Nephron progenitor cell (in vitro differentiated cells): ENCODE measurements at regions not wholly inside any gene's neighbourhood (a gene's known extent, or its start where the extent isn't known, plus 50 kb on each side); places are given as distances from the start of the nearest gene placed in this dataset.

Experiments
- DNase-seq: peaks from one replicate; pipeline ENCODE4 v3.0.0; 2021
- H3K27ac Mint-ChIP-seq: 2 replicates; pipeline ENCODE4 v1.8.0; 2021; ENCODE audit warnings: mild to moderate bottlenecking, moderate library complexity, mixed read lengths
- H3K27me3 Mint-ChIP-seq: 2 replicates; pipeline ENCODE4 v1.8.0; 2021; ENCODE audit warnings: mild to moderate bottlenecking, low read depth, mixed read lengths; ENCODE audit not compliant: poor library complexity
- H3K36me3 Mint-ChIP-seq: 2 replicates; pipeline ENCODE4 v1.8.0; 2021; ENCODE audit warnings: low read depth, mixed read lengths
- H3K4me1 Mint-ChIP-seq: 2 replicates; pipeline ENCODE4 v1.8.0; 2021; ENCODE audit warnings: mixed read lengths
- H3K4me3 Mint-ChIP-seq: 2 replicates; pipeline ENCODE4 v1.8.0; 2021; ENCODE audit warnings: mild to moderate bottlenecking, moderate library complexity, mixed read lengths
- H3K9me3 Mint-ChIP-seq: 2 replicates; pipeline ENCODE4 v1.8.0; 2021; ENCODE audit warnings: mild to moderate bottlenecking, moderate library complexity, mixed read lengths
- TF ChIP-seq, protein P1 (sequence below): fragments of 200-600 bp; sonication (generic); IDR thresholded peaks from 2 replicates; pipeline ENCODE4 v1.5.0; 2021; ENCODE audit warnings: antibody characterized with exemption

DNA sequence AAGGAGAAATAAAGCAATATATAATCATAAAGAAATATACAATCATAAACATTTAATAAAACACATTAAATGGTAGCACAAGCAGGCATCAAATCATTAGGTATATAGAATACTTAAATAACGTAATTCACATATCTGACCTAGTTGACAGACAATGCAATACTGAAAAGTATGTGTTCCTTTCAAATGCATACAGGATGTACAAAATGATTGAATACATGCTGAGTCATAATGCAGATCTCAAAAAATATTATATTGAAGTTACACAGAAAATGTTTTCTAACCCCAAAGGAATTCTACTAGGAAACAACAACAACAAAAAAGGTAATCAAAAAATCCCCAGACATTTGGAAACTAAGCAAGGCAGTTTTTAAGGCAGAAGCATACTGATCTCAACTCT, 1072.0 kb upstream of the INTU start:
- TF ChIP-seq, protein P1, sequence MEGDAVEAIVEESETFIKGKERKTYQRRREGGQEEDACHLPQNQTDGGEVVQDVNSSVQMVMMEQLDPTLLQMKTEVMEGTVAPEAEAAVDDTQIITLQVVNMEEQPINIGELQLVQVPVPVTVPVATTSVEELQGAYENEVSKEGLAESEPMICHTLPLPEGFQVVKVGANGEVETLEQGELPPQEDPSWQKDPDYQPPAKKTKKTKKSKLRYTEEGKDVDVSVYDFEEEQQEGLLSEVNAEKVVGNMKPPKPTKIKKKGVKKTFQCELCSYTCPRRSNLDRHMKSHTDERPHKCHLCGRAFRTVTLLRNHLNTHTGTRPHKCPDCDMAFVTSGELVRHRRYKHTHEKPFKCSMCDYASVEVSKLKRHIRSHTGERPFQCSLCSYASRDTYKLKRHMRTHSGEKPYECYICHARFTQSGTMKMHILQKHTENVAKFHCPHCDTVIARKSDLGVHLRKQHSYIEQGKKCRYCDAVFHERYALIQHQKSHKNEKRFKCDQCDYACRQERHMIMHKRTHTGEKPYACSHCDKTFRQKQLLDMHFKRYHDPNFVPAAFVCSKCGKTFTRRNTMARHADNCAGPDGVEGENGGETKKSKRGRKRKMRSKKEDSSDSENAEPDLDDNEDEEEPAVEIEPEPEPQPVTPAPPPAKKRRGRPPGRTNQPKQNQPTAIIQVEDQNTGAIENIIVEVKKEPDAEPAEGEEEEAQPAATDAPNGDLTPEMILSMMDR: no peak
- H3K27me3 Mint-ChIP-seq: no peaks in the 10 kb centered on the region
- DNase-seq: no peak
- H3K9me3 Mint-ChIP-seq: peaks cover 15% of the 10 kb centered on the region
- no peak overlapping the region for H3K27ac Mint-ChIP-seq
- peaks cover 15% of the 10 kb centered on the region for H3K4me1 Mint-ChIP-seq
- no peaks in the 10 kb centered on the region for H3K36me3 Mint-ChIP-seq
- H3K4me3 Mint-ChIP-seq: no peak overlapping the region

DNA sequence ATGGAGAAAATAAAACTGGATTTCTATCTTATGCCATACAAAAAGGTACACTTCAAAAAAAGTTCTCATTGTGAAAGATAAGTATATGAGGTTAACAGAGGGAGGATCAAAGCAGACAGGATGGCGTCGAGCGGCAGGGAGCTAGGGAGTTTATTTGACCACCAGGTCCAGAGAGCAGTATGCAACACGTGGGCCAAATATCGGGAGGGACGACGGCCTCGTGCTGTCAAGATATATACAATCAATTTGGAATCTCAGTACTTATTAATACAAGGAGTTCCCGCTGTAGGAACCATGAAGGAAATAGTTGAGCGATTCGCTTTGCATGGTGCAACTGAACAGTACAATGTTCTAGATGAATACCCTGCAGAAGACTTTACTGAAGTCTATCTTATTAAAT, 1069.4 kb upstream of the INTU start:
- Mint-ChIP-seq H3K36me3 (no peaks in the 10 kb centered on the region), H3K27me3 (no peaks in the 10 kb centered on the region), H3K4me1 (peaks cover 15% of the 10 kb centered on the region), H3K4me3 (no peak overlapping the region), H3K9me3 (peaks cover 5% of the 10 kb centered on the region), H3K27ac (no peak overlapping the region)
- no peak for DNase-seq
- TF ChIP-seq, protein P1: no peak

DNA sequence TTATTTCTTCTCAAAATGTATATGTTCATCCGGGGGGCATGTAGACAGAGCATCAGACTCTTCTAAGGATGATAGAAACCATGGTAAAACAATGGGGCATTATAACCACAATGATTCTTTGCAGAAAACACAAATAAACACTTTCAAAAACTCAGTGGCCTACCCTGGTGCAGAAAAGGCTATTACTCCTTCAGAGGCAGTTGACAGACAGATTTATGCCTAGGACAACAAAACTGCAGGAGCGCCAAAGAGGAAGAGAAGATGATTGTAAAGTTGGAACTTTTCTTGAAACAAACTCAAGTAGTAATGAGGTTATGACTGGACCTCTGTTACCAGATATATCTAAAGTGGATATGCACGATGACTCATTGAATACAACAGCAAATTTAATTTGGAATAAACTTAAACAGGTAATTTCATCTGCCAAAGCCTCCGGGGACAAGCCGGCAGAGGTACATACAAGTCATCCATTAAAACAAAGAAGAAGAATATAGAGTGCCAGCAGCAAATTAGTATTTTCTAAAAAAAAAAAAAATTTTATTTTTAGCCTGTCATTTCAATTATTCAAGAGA, 1068.4 kb upstream of the INTU start:
- H3K9me3 Mint-ChIP-seq: peaks cover 5% of the 10 kb centered on the region

DNA sequence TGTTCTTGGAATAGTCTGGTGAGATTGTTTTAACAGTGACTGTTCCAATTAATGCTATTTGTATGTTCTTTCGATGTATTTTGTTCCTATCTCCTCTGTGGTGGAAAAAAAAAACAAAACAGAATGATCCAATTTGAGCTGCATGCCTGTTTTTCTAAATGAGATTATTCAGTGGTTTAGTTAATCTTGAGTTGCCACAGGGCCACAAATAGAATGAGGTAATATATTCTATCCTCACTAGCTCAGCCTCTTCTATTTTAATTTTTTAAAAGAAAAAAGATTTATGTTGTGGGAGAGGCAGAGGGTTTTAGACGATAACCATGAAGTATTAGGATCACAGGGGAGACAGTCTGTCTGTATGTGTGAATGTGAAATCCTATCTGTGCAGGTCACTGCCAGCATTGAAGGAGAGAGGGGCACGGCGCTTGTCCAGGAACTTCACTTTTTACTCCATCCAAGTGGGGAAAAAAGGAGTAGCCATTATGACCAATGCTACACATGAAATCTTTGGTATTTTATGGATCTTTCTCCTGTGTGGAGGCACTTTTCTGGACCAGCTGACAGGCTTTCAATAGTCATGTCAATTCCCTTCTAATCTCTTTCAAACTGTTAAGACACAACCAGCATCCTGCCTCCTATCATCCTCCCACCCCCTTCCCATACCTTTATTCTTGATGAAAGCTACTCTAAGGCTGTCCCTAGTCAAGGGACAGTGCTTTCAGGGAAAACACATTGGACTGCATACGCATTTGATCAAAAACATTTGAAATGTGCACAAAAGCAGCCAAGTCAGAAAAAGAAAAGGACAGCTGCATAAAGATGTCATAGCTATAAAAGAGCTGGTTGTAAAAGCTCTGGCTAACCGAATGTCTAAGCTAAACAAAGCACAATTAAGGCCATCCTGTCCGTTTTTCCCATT, 1063.8 kb upstream of the INTU start:
- H3K9me3 Mint-ChIP-seq: no peaks in the 10 kb centered on the region
- no peak for DNase-seq
- peaks cover 19% of the 10 kb centered on the region for H3K4me1 Mint-ChIP-seq
- no peaks in the 10 kb centered on the region for H3K36me3 Mint-ChIP-seq
- TF ChIP-seq, protein P1: no peak
- H3K27me3 Mint-ChIP-seq: no peaks in the 10 kb centered on the region
- peak overlapping the region; percentile 45 for H3K27ac Mint-ChIP-seq
- no peak overlapping the region for H3K4me3 Mint-ChIP-seq

More for the DNA sequence above, 1068.4 kb upstream of the INTU start:
- Mint-ChIP-seq H3K36me3 (no peaks in the 10 kb centered on the region), H3K4me1 (peaks cover 24% of the 10 kb centered on the region), H3K4me3 (no peak overlapping the region), H3K27me3 (no peaks in the 10 kb centered on the region), H3K27ac (peak overlapping the region; percentile 89)
- no peak for DNase-seq
- TF ChIP-seq, protein P1: no peak

DNA sequence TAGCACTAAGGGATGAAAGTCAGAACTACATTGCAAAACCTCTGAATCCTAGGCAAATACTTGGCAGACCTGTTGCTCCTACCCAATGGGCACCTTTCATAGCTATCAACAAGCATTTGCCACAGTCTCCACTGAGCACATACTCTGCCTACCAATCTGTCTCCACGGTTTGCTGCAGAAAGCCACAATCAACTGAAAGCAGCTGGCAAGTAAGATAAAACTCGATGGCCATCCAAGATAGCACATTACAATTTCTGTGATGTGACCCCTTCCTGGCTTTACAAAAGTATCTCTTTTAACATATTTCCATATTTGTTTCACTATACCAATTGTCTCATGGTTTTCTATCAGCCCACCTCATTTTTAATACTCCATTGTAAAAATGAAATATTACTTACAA, 1060.5 kb upstream of the INTU start:
- DNase-seq: no peak
- peaks cover 11% of the 10 kb centered on the region for H3K4me1 Mint-ChIP-seq

More for the DNA sequence above, 1060.5 kb upstream of the INTU start:
- peaks cover 3% of the 10 kb centered on the region for H3K27me3 Mint-ChIP-seq
- no peak overlapping the region for H3K4me3 Mint-ChIP-seq
- no peaks in the 10 kb centered on the region for H3K36me3 Mint-ChIP-seq
- no peaks in the 10 kb centered on the region for H3K9me3 Mint-ChIP-seq
- TF ChIP-seq, protein P1: no peak
- H3K27ac Mint-ChIP-seq: no peak overlapping the region
